ENCODE measurements at regions not wholly inside any gene's neighbourhood (a gene's known extent, or its start where the extent isn't known, plus 50 kb on each side); places are given as distances from the start of the nearest gene placed in this dataset.

DNA sequence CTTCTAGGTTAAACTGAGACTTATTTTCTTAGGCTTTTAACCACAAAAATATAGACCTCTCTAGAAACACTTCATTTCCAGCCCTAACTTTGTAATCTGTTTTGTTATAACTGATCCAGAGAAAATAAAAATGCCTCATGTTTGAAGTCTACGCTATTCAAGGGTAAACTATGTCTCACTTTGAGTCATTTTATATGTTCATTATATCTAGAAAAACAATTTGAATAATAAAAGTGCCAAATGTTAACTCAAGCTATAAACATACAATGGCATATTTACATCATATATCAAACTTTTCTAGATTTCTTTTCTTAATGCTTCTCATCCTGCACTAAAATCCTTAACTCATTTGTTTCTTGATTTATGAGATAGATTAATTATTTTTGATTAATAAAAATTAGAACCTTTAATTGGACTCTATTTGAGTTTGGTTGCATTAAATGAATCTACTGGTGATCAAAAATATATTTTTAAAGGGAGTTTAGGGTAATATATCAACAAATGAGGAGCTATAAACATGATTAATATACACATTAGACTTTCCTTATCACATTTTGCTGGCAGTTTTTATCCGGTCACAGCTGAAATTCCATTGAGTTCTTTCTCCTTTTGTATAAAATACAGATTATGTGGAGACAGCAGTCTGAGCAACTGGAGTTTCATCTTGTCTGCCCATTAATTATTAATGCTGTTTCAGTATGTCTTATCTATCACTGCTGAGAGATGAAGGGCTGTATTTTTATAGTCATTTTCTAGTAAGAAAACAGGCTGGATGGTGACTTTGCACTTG, 246.5 kb downstream of the TBX18 start:
- Histone ChIP-seq H3K9me3 (no peaks in the 10 kb centered on the region), H3K36me3 (no peaks in the 10 kb centered on the region), H3K27me3 (ENCODE audit: low read depth) (no peaks in the 10 kb centered on the region), H3K27ac (no peak overlapping the region), H3K4me3 (no peak overlapping the region), H3K4me1 (no peaks in the 10 kb centered on the region)
- TF ChIP-seq, protein P1, sequence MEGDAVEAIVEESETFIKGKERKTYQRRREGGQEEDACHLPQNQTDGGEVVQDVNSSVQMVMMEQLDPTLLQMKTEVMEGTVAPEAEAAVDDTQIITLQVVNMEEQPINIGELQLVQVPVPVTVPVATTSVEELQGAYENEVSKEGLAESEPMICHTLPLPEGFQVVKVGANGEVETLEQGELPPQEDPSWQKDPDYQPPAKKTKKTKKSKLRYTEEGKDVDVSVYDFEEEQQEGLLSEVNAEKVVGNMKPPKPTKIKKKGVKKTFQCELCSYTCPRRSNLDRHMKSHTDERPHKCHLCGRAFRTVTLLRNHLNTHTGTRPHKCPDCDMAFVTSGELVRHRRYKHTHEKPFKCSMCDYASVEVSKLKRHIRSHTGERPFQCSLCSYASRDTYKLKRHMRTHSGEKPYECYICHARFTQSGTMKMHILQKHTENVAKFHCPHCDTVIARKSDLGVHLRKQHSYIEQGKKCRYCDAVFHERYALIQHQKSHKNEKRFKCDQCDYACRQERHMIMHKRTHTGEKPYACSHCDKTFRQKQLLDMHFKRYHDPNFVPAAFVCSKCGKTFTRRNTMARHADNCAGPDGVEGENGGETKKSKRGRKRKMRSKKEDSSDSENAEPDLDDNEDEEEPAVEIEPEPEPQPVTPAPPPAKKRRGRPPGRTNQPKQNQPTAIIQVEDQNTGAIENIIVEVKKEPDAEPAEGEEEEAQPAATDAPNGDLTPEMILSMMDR (IDR thresholded peaks at IDR 0.05): no peak
- DNase-seq (no peak), ATAC-seq (no peak)
- intact Hi-C loops (cut with DNase I): no loop called here

DNA sequence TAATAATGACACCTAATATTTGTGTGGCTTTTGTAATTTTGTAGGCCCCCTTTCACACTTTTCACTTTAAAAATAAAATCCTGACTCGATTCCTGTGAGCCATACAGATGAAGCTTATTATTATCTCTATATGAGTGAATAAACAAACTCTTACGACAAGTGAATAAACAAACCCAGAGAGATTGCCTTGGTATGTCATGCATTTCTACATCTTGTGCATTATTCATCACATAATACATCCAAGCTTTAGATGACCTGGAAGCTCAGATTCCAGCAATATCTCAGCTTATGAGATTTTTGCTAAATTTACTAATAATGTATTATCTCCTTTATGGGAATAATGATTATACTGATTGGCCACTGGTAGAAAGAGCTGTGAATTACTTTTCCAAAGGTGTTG, 248.2 kb downstream of the TBX18 start:
- H3K27me3 ChIP-seq (ENCODE audit: low read depth): no peaks in the 10 kb centered on the region
- TF ChIP-seq, protein P1 (IDR thresholded peaks at IDR 0.05): no peak
- no peaks in the 10 kb centered on the region for H3K4me1 ChIP-seq
- no peak for ATAC-seq
- H3K36me3 ChIP-seq: no peaks in the 10 kb centered on the region
- H3K27ac ChIP-seq: no peak overlapping the region
- H3K4me3 ChIP-seq: no peak overlapping the region
- no peak for DNase-seq
- intact Hi-C loops (cut with DNase I): no loop called here
- H3K9me3 ChIP-seq: no peaks in the 10 kb centered on the region

DNA sequence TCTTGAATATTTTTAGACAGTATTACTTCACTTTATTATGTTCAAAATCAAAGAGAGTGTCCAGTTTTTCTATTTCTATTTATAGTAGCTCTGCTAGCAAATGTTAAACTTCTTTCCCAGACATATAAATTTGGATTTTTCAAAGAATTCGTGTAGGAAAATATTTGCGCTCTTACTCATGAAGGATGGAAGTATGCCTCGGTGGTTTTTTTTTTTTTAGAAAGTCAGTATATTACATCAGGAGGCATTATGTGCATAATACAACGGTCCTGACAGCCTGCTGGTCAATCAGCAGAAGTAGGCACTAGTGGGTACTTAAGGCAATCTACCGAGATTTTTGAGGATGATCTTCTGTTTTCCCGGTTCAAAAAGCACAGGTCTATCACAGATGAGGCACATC, 249.3 kb downstream of the TBX18 start:
- no peak for DNase-seq
- no peaks in the 10 kb centered on the region for H3K36me3 ChIP-seq
- H3K4me1 ChIP-seq: no peaks in the 10 kb centered on the region
- no peaks in the 10 kb centered on the region for H3K9me3 ChIP-seq
- no peak for ATAC-seq
- TF ChIP-seq, protein P1 (IDR thresholded peaks at IDR 0.05): no peak
- H3K4me3 ChIP-seq: no peak overlapping the region
- intact Hi-C loops (cut with DNase I): no loop called here
- no peak overlapping the region for H3K27ac ChIP-seq
- H3K27me3 ChIP-seq (ENCODE audit: low read depth): no peaks in the 10 kb centered on the region

DNA sequence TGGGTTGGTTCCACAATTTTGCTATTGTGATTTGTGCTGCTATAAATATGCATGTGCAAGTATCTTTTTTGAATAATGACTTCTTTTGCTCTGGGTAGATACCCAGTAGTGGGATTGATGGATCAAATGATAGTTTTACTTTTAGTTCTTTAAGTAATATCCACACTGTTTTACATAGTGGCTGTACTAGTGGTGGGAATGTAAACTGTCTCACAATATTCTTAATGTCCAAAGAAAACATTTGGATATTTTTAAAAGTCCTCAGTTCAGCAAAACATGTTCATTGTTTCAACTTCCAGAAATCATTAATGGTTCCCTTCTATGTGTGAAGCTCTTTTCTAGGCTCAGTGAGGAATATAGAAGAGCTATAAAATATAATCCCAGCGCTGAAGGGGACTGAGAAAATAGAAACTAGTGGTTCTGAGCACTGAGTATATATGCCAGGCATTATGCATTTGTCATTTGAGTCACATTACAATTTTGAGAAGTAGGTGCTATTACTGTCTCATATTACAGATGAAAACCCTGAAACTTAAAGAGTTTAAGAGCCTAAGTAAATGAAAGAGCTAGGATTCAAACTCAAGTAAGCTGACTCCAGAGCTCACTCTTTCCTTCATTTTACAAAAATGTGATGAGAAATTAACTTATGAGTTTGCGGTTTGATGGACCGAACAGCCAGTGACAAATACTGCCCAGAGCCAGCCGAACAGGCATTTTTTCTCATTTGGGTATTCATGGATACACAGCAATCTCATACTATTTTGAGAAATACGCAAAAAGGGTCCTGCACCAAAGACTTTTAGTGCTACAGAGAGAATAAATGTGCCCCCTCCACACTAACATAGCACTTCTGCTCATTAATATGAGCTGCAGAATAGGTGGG, 250.1 kb downstream of the TBX18 start:
- ATAC-seq: no peak
- no peak overlapping the region for H3K27ac ChIP-seq
- intact Hi-C loops (cut with DNase I): no loop called here
- no peaks in the 10 kb centered on the region for H3K36me3 ChIP-seq
- TF ChIP-seq, protein P1 (IDR thresholded peaks at IDR 0.05): no peak
- H3K9me3 ChIP-seq: no peaks in the 10 kb centered on the region
- H3K4me1 ChIP-seq: no peaks in the 10 kb centered on the region
- no peak for DNase-seq
- no peaks in the 10 kb centered on the region for H3K27me3 ChIP-seq (ENCODE audit: low read depth)
- H3K4me3 ChIP-seq: no peak overlapping the region

DNA sequence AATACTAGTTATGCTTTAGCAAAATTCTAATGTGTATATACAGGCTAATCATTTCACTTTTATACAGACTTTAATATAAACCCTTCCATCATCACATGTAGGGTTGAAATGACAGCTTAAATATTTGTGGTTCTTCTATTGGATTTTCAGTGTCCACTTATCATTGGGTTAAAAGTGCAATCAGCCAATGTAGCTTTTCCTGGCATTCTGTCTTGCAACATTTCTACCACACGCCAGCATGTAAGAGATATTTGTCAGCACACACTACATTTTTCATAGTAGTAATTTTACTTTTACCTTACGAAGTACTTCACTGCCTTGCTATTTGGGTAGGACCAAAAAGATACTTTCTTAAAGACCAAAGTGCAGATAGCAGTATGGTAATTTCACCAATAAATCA, 252.0 kb downstream of the TBX18 start:
- no peaks in the 10 kb centered on the region for H3K4me1 ChIP-seq
- no peaks in the 10 kb centered on the region for H3K27me3 ChIP-seq (ENCODE audit: low read depth)
- no peak for DNase-seq
- intact Hi-C loops (cut with DNase I): no loop called here
- no peaks in the 10 kb centered on the region for H3K36me3 ChIP-seq
- H3K27ac ChIP-seq: no peak overlapping the region
- TF ChIP-seq, protein P1 (IDR thresholded peaks at IDR 0.05): no peak
- no peak overlapping the region for H3K4me3 ChIP-seq
- ATAC-seq: no peak
- H3K9me3 ChIP-seq: no peaks in the 10 kb centered on the region
